Cardiac muscle cell (in vitro differentiated cells and primary cell): ENCODE measurements at regions not wholly inside any gene's neighbourhood (a gene's known extent, or its start where the extent isn't known, plus 50 kb on each side); places are given as distances from the start of the nearest gene placed in this dataset.
"Not testable (repeated sequence)": the region's sequence is repeated elsewhere in the genome, so short reads cannot be mapped to it uniquely, and the experiment has no call there.

Experiments
- DNase-seq, 2 donors: peaks; one replicate each; pipeline versions ENCODE4 v3.0.0 to v3.0.0-alpha.2; 2010 to 2017; ENCODE audit warnings: low read depth in 1 of 2, low spot score in 1 of 2
- H3K27ac ChIP-seq: fragments of 200-600 bp; sonication (generic); 2 replicates; pipeline ENCODE4 v1.5.1; 2016
- H3K27me3 ChIP-seq: fragments of 200-600 bp; sonication (generic); 2 replicates; pipeline ENCODE4 v1.6.0; 2016; ENCODE audit warnings: control low read depth
- H3K36me3 ChIP-seq: fragments of 200-600 bp; sonication (generic); 2 replicates; pipeline ENCODE4 v1.5.1; 2016; ENCODE audit warnings: control low read depth
- H3K4me1 ChIP-seq: fragments of 200-600 bp; sonication (generic); 2 replicates; pipeline ENCODE4 v1.8.1; 2017; ENCODE audit warnings: low read depth, mild to moderate bottlenecking, mixed run types
- H3K4me3 ChIP-seq: fragments of 200-600 bp; sonication (generic); 2 replicates; pipeline ENCODE4 v1.5.1; 2016; ENCODE audit warnings: mild to moderate bottlenecking
- H3K9me3 ChIP-seq: fragments of 200-600 bp; sonication (generic); 2 replicates; pipeline ENCODE4 v1.5.1; 2017; ENCODE audit warnings: low read depth, mild to moderate bottlenecking, control low read depth
- TF ChIP-seq, protein P1 (sequence below): IDR thresholded peaks from 2 replicates; pipeline ENCODE4 v1.5.1; 2012; ENCODE audit warnings: low read depth, mild to moderate bottlenecking, low read length

DNA sequence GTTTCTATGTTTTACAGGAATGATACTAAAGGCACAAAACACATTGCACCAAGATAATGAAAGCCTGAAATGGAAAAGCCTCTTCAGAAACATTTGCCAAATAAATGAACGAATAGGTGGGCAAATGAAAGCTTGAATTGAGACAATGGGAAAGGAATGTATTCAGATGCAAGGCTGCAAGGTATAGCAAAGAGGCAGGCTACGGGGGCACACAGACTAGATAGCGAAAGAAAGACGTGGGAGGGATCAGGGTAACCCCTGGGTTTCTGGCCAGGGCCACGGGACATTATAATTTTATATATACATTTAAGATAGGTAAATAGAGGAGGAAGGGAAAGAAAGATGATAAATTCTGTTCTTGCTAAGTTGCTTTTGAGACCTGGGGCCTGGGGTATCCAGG is 95.9 kb upstream of the NLGN1 start:
- H3K4me1 ChIP-seq = no peaks in the 10 kb centered on the region
- DNase-seq = no peak
- no peaks in the 10 kb centered on the region for H3K9me3 ChIP-seq
- H3K36me3 ChIP-seq = no peaks in the 10 kb centered on the region
- H3K27ac ChIP-seq = no peak overlapping the region
- TF ChIP-seq, protein P1, sequence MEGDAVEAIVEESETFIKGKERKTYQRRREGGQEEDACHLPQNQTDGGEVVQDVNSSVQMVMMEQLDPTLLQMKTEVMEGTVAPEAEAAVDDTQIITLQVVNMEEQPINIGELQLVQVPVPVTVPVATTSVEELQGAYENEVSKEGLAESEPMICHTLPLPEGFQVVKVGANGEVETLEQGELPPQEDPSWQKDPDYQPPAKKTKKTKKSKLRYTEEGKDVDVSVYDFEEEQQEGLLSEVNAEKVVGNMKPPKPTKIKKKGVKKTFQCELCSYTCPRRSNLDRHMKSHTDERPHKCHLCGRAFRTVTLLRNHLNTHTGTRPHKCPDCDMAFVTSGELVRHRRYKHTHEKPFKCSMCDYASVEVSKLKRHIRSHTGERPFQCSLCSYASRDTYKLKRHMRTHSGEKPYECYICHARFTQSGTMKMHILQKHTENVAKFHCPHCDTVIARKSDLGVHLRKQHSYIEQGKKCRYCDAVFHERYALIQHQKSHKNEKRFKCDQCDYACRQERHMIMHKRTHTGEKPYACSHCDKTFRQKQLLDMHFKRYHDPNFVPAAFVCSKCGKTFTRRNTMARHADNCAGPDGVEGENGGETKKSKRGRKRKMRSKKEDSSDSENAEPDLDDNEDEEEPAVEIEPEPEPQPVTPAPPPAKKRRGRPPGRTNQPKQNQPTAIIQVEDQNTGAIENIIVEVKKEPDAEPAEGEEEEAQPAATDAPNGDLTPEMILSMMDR = no peak
- H3K4me3 ChIP-seq = no peak overlapping the region
- no peaks in the 10 kb centered on the region for H3K27me3 ChIP-seq

DNA sequence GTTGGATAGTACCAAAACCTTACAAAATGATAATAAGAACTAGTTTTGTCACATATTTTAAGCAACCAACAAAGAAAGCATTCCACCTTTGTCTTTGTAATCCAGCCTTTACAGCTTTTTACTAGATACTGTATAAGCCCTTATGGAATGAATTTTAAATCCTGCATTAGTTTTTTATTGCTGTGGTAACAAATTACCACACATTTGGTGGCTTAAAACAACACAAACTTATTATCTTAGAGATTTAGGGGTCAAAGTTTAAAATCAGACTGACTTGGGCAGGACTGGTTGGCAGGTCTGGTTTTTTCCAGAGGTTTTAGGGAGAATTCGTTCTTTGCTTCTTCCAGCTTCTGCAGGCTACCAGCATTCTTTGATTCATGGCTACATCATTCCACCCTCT is 108.5 kb upstream of the NLGN1 start:
- Histone ChIP-seq H3K4me1 (no peaks in the 10 kb centered on the region), H3K27me3 (no peaks in the 10 kb centered on the region), H3K4me3 (no peak overlapping the region), H3K9me3 (no peaks in the 10 kb centered on the region), H3K27ac (no peak overlapping the region), H3K36me3 (no peaks in the 10 kb centered on the region)
- no peak for DNase-seq
- TF ChIP-seq, protein P1 = no peak

DNA sequence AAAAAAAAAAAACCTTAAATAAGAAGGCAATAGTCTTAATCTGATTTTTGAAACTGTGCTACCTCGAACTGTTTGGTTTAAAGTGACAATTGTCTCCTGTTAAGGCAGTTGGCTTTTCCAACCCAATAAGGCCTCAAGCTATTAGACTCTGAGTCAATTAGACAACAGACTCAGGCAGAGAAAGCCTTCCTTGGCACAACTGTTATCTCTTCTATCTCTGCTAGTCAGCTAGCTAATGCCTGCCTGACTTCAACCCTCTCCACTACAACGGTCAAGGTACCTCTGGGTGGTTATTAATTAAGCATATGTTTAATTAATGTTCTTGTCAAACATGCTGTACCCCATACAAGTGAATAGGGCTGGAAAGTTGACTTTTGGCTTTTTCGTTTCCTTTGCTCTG is 110.2 kb upstream of the NLGN1 start:
- Histone ChIP-seq H3K27ac (no peak overlapping the region), H3K27me3 (no peaks in the 10 kb centered on the region), H3K9me3 (no peaks in the 10 kb centered on the region), H3K36me3 (no peaks in the 10 kb centered on the region), H3K4me3 (no peak overlapping the region), H3K4me1 (no peaks in the 10 kb centered on the region)
- TF ChIP-seq, protein P1 = no peak
- no peak for DNase-seq

DNA sequence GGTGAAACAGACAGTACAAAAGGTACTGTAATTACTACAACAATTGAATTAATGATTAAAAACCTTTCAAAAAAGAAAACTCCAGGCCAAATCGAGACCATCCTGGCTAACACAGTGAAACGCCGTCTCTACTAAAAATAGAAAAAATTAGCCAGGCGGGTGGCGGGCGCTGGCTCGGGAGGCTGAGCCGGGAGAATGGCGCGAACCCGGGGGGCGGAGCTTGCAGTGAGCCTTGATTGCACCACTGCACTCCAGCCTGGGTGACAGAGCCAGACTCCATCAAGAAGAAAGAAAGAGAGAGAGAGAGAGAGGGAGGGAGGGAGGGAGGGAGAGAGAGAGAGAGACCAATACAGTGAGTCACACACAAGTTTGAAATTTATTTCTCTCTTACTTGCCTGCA is 111.0 kb upstream of the NLGN1 start:
- not testable (repeated sequence) for H3K27ac ChIP-seq, H3K36me3 ChIP-seq, H3K27me3 ChIP-seq, H3K4me3 ChIP-seq, DNase-seq, H3K9me3 ChIP-seq, H3K4me1 ChIP-seq

DNA sequence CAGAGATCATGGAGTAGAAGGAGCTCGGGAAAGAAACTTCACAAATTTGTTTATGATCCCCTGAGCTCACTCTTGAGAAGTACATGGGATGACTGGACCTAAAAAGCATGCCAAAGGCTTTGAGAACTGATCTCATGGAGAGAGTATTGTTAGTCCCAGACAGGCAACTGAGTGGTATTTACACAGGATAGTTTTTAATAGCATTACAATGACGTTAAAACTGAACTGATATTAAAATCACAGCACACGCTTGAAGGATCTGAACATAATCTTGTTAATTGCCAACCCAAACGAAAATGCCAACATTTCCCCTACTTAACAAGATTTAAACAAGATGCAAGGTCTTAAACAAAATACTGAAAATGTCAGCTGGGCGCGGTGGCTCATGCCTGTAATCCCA is 113.2 kb upstream of the NLGN1 start:
- H3K4me1 ChIP-seq = no peaks in the 10 kb centered on the region
- DNase-seq = no peak
- no peaks in the 10 kb centered on the region for H3K36me3 ChIP-seq
- TF ChIP-seq, protein P1 = no peak
- H3K9me3 ChIP-seq = no peaks in the 10 kb centered on the region
- H3K27me3 ChIP-seq = no peaks in the 10 kb centered on the region
- no peak overlapping the region for H3K4me3 ChIP-seq
- no peak overlapping the region for H3K27ac ChIP-seq

DNA sequence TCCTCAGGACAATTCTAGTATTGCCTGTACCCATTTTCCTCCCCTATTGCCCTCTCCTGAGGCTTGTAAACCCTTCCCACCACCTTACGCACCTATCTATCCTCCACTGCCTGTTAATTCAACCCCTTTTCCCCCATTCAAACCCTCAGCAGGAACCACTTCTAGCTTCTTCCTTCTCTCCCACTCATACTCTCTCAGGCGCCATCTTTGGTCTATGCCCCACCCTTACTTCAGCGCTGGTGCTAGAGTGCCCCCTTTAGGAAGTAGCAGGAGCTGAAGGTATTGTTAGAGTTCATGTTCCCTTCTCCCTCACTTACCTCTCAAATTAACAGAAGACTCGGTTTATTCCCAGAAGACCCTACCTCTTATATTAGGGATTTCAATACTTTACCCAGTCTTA is 121.8 kb upstream of the NLGN1 start:
- no peaks in the 10 kb centered on the region for H3K9me3 ChIP-seq
- no peaks in the 10 kb centered on the region for H3K4me1 ChIP-seq
- no peak for DNase-seq
- TF ChIP-seq, protein P1 = no peak
- H3K36me3 ChIP-seq = no peaks in the 10 kb centered on the region
- H3K27ac ChIP-seq = no peak overlapping the region
- H3K27me3 ChIP-seq = no peaks in the 10 kb centered on the region
- H3K4me3 ChIP-seq = no peak overlapping the region
